BJ (cell line): ENCODE measurements at regions not wholly inside any gene's neighbourhood (a gene's known extent, or its start where the extent isn't known, plus 50 kb on each side); places are given as distances from the start of the nearest gene placed in this dataset.

Experiments used
- CTCF ChIA-PET: fragments of 350-600 bp; formaldehyde crosslinking; extraction: SDS; loops from one replicate; lab custom pipeline; 2021; ENCODE audit warnings: antibody characterized with exemption, inconsistent platforms; lab: Yijun Ruan, JAX
- POLR2A ChIA-PET: fragments of 300-600 bp; sonication (Branson Sonifier 250); formaldehyde crosslinking; extraction: SDS; loops from one replicate; lab custom pipeline; 2021; ENCODE audit warnings: antibody characterized with exemption; lab: Charles Lee
- DNase-seq: peaks from one replicate; pipeline ENCODE4 v3.0.0-alpha.2; 2011; ENCODE audit warnings: low read depth
- H3K27me3 ChIP-seq: 2 replicates; pipeline ENCODE4 v1.6.0; 2011; ENCODE audit warnings: low read length; ENCODE audit not compliant: control insufficient read depth, insufficient read depth
- H3K36me3 ChIP-seq: 2 replicates; pipeline ENCODE4 v1.5.1; 2011; ENCODE audit warnings: low read length; ENCODE audit not compliant: control insufficient read depth, insufficient read depth
- H3K4me3 ChIP-seq: 2 replicates; pipeline ENCODE4 v1.5.1; 2011; ENCODE audit warnings: low read depth, mild to moderate bottlenecking, control low read depth, low read length
- CTCF ChIP-seq: IDR thresholded peaks from 2 replicates; pipeline ENCODE4 v1.5.1; 2011; ENCODE audit warnings: low read depth, mild to moderate bottlenecking, control low read depth, inconsistent platforms, low read length, moderate library complexity; ENCODE audit not compliant: insufficient read depth

- H3K27me3 ChIP-seq: no peaks in the 10 kb centered on the region
- no peak for TF ChIP-seq CTCF
- no peak for DNase-seq
- no peaks in the 10 kb centered on the region for H3K36me3 ChIP-seq
- no peak overlapping the region for H3K4me3 ChIP-seq
- POLR2A ChIA-PET: no interaction called here
- CTCF ChIA-PET: no interaction called here
Observed at GRCh38 chr13:83221256-83221655, 661.0 kb downstream of the SLITRK1 start.

DNA sequence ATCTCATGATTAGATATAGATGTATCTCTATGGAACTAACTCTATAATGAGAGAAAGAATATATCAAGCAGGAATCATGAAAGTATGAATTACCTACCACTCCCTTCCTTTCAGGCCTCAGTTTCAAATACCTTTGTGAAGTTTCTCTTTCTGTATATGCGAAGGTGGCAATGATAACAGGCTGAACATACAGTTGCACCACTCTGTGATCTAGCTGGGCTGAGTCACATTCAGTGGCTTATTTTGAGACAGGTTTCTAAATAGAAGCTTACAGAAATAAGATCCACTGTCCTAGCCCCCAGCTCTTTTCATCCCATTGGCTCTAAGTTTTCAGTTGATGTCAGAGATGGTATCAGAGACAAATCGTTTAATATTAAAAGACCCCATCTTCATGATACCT is 662.0 kb downstream of the SLITRK1 start:
- DNase-seq: no peak
- ChIA-PET POLR2A (no interaction called here), CTCF (no interaction called here)
- no peak for TF ChIP-seq CTCF
- Histone ChIP-seq H3K36me3 (no peaks in the 10 kb centered on the region), H3K4me3 (no peak overlapping the region), H3K27me3 (no peaks in the 10 kb centered on the region)

DNA sequence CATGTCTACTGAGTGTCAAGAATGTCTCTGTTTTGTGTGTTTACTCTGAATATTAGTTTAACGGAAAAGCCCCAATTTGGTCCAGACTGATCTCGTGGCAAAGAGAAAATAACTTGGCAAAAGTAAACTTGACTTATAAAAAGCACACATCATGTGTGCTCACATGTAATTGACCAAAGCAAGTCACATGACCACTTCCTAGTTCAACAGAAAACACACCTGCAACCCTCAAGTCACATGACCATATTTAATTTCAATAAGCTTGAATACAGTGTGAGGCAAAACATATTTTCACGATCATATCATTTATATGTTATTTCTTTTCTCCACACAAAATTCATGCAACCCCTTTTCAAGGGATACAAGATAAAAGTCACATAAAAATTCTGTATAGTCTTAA is 662.4 kb downstream of the SLITRK1 start:
- Histone ChIP-seq H3K36me3 (no peaks in the 10 kb centered on the region), H3K27me3 (no peaks in the 10 kb centered on the region), H3K4me3 (no peak overlapping the region)
- DNase-seq: no peak
- CTCF ChIA-PET: no interaction called here
- POLR2A ChIA-PET: no interaction called here
- no peak for TF ChIP-seq CTCF

- H3K27me3 ChIP-seq: no peaks in the 10 kb centered on the region
- H3K36me3 ChIP-seq: no peaks in the 10 kb centered on the region
- ChIA-PET POLR2A (interaction anchor here (0.6 kb wide), 1 partner anchor 759 kb away, joined by 3 read pairs; no protein-coding TSS in a partner anchor), CTCF (interaction anchor here (0.8 kb wide), 1 partner anchor 13 kb away, joined by 3 read pairs; no protein-coding TSS in a partner anchor)
- TF ChIP-seq CTCF: no peak
- DNase-seq: no peak
- no peak overlapping the region for H3K4me3 ChIP-seq
Observed at GRCh38 chr13:83216479-83217245, 665.6 kb downstream of the SLITRK1 start.

- Histone ChIP-seq H3K36me3 (no peaks in the 10 kb centered on the region), H3K4me3 (no peak overlapping the region), H3K27me3 (no peaks in the 10 kb centered on the region)
- CTCF ChIA-PET: no interaction called here
- peak; percentile 57 for DNase-seq
- POLR2A ChIA-PET: no interaction called here
- TF ChIP-seq CTCF: no peak
Observed at GRCh38 chr13:83215627-83216026, 666.6 kb downstream of the SLITRK1 start.
